DND-41 (cell line): ENCODE measurements at regions not wholly inside any gene's neighbourhood (a gene's known extent, or its start where the extent isn't known, plus 50 kb on each side); places are given as distances from the start of the nearest gene placed in this dataset.
"Not testable (repeated sequence)": the region's sequence is repeated elsewhere in the genome, so short reads cannot be mapped to it uniquely, and the experiment has no call there.

Source experiments
- ATAC-seq: fragments of 200-7000 bp; cut with Tn5 transposase; 3 replicates; pipeline ENCODE4 v1.9.1; 2021; ENCODE audit warnings: low read depth; ENCODE audit not compliant: insufficient read depth
- DNase-seq: peaks from one replicate; pipeline ENCODE4 v3.0.0-alpha.2; 2020
- H2AFZ ChIP-seq: 2 replicates; pipeline ENCODE4 v1.6.0; 2012; ENCODE audit warnings: low read depth, low read length
- H3K27ac ChIP-seq: 2 replicates; pipeline ENCODE4 v1.5.1; 2012; ENCODE audit warnings: low read length, inconsistent platforms
- H3K27me3 ChIP-seq: fragments of 200-600 bp; sonication (generic); 2 replicates; pipeline ENCODE4 v1.6.0; 2012; ENCODE audit warnings: low read length, mild to moderate bottlenecking, inconsistent platforms; ENCODE audit not compliant: insufficient read depth, poor library complexity
- H3K36me3 ChIP-seq: 2 replicates; pipeline ENCODE4 v1.5.1; 2012; ENCODE audit warnings: low read length, inconsistent platforms; ENCODE audit not compliant: insufficient read depth
- H3K4me1 ChIP-seq: 2 replicates; pipeline ENCODE4 v1.5.1; 2012; ENCODE audit warnings: mild to moderate bottlenecking, low read length; ENCODE audit not compliant: insufficient read depth
- H3K4me2 ChIP-seq: 2 replicates; pipeline ENCODE4 v1.6.0; 2012; ENCODE audit warnings: mild to moderate bottlenecking, moderate library complexity, low read length, inconsistent platforms; ENCODE audit not compliant: insufficient read depth
- H3K4me3 ChIP-seq, 2 experiments: fragments of 200-600 bp in 1 of 2; shearing (Covaris generic) in 1 of 2; 2 replicates each; pipeline ENCODE4 v1.5.1; 2012 to 2016; ENCODE audit warnings: inconsistent platforms in 2 of 2, low read length in 2 of 2, mild to moderate bottlenecking in 2 of 2, low read depth in 1 of 2, moderate library complexity in 1 of 2
- H3K79me2 ChIP-seq: 2 replicates; pipeline ENCODE4 v1.6.0; 2012; ENCODE audit warnings: low read length, inconsistent platforms; ENCODE audit not compliant: insufficient read depth
- H3K9ac ChIP-seq: 2 replicates; pipeline ENCODE4 v1.6.0; 2012; ENCODE audit warnings: low read depth, mild to moderate bottlenecking, inconsistent platforms, low read length, moderate library complexity
- H3K9me3 ChIP-seq: 2 replicates; pipeline ENCODE4 v1.5.1; 2012; ENCODE audit warnings: low read length, moderate library complexity, mild to moderate bottlenecking, inconsistent platforms; ENCODE audit not compliant: insufficient read depth, severe bottlenecking
- H4K20me1 ChIP-seq: 2 replicates; pipeline ENCODE4 v1.6.0; 2012; ENCODE audit warnings: low read length; ENCODE audit not compliant: insufficient read depth
- CTCF ChIP-seq: IDR thresholded peaks from 2 replicates; pipeline ENCODE4 v1.5.1; 2012; ENCODE audit warnings: borderline replicate concordance, low read length, moderate library complexity, mild to moderate bottlenecking; ENCODE audit not compliant: poor library complexity, severe bottlenecking; ENCODE audit errors: extremely low read depth
- EZH2 ChIP-seq: IDR thresholded peaks from 3 replicates; pipeline ENCODE4 v1.6.1; 2012; ENCODE audit warnings: borderline replicate concordance, low read depth, mild to moderate bottlenecking, moderate library complexity, low read length, inconsistent platforms; ENCODE audit not compliant: severe bottlenecking

- no peaks in the 10 kb centered on the region for H3K9me3 ChIP-seq
- no peak overlapping the region for H3K4me3 ChIP-seq
- H3K27me3 ChIP-seq, result peaks cover 6% of the 10 kb centered on the region
- no peak overlapping the region for H3K27ac ChIP-seq
- H3K9ac ChIP-seq, result no peak overlapping the region
- ATAC-seq (peak; percentile 54; the same call in 2 of the 3 replicates), DNase-seq (peak; percentile 49)
- no peaks in the 10 kb centered on the region for H3K36me3 ChIP-seq
- H3K4me1 ChIP-seq, result no peaks in the 10 kb centered on the region
- no peaks in the 10 kb centered on the region for H4K20me1 ChIP-seq
- TF ChIP-seq EZH2, result no peak
- TF ChIP-seq CTCF, result no peak
- H3K4me2 ChIP-seq, result no peak overlapping the region
- H3K79me2 ChIP-seq, result no peaks in the 10 kb centered on the region
- no peak overlapping the region for H2AFZ ChIP-seq
Measured at GRCh38 chr16:22641131-22641628, 130.5 kb downstream of the NPIPB5 start.

GRCh38 chr16:22642416-22643088 is 131.9 kb downstream of the NPIPB5 start:
- Histone ChIP-seq H3K4me2 (no peak overlapping the region), H3K4me1 (no peaks in the 10 kb centered on the region), H3K27ac (no peak overlapping the region), H3K79me2 (no peaks in the 10 kb centered on the region), H3K27me3 (peaks cover 14% of the 10 kb centered on the region), H3K36me3 (no peaks in the 10 kb centered on the region), H3K9ac (no peak overlapping the region), H3K9me3 (no peaks in the 10 kb centered on the region), H3K4me3 (no peak overlapping the region), H4K20me1 (no peaks in the 10 kb centered on the region), H2AFZ (no peak overlapping the region)
- TF ChIP-seq CTCF, result no peak
- TF ChIP-seq EZH2, result no peak
- DNase-seq (no peak), ATAC-seq (no peak)

DNA sequence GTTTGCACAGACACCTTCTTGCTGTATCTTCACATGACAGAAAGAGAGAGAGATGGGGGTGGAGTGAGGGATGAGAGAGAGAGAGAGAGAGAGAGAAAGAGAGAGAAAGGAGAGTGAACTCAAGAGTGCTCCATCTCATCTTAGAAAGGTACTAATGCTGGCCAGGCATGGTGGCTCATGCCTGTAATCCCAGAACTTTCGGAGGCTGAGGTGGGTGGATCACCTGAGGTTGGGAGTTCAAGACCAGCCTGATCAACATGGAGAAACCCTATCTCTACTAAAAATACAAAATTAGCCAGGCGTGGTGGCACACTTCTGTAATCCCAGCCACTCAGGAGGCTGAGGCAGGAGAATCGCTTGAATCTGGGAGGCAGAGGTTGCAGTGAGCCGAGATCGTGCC is 132.5 kb downstream of the NPIPB5 start:
- not testable (repeated sequence) for DNase-seq, H3K4me3 ChIP-seq, H4K20me1 ChIP-seq, H3K9me3 ChIP-seq, H3K36me3 ChIP-seq, H3K79me2 ChIP-seq, ATAC-seq, H3K9ac ChIP-seq, H3K27ac ChIP-seq, H3K4me2 ChIP-seq, H2AFZ ChIP-seq, H3K4me1 ChIP-seq
- peaks cover 18% of the 10 kb centered on the region for H3K27me3 ChIP-seq

GRCh38 chr16:22643886-22644285 is 133.2 kb downstream of the NPIPB5 start:
- Histone ChIP-seq H3K27ac (no peak overlapping the region), H3K79me2 (no peaks in the 10 kb centered on the region), H3K36me3 (no peaks in the 10 kb centered on the region), H3K9ac (no peak overlapping the region), H3K4me1 (no peaks in the 10 kb centered on the region), H3K9me3 (no peaks in the 10 kb centered on the region), H3K4me3 (no peak overlapping the region), H3K4me2 (no peak overlapping the region), H2AFZ (no peak overlapping the region), H3K27me3 (peaks cover 24% of the 10 kb centered on the region), H4K20me1 (no peaks in the 10 kb centered on the region)
- ATAC-seq (no peak), DNase-seq (no peak)
- TF ChIP-seq CTCF (no peak), EZH2 (no peak)
